Right lobe of liver (tissue), 6 donors: ENCODE measurements at regions not wholly inside any gene's neighbourhood (a gene's known extent, or its start where the extent isn't known, plus 50 kb on each side); places are given as distances from the start of the nearest gene placed in this dataset.

Source experiments
- ATAC-seq, 4 donors: fragments of 200-7000 bp; cut with Tn5 transposase; one replicate each; pipeline ENCODE4 v1.9.1; 2020; ENCODE audit warnings: mild to moderate bottlenecking in 4 of 4, moderate library complexity in 4 of 4
- DNase-seq, 3 donors: peaks; one replicate each; pipeline ENCODE4 v3.0.0-alpha.2; 2020
- H3K27ac ChIP-seq, 3 donors: fragments of 200-600 bp; one replicate each; pipeline ENCODE4 v1.8.0; 2022
- H3K27me3 ChIP-seq, 2 donors: fragments of 200-600 bp; one replicate each; pipeline ENCODE4 v1.8.0; 2022
- H3K36me3 ChIP-seq, 4 donors: fragments of 200-600 bp; sonication (generic) in 1 of 4; one replicate each; pipeline versions ENCODE4 v1.5.1 to v1.8.0; 2017 to 2022; ENCODE audit warnings: control low read depth in 1 of 4
- H3K4me1 ChIP-seq, 4 donors: fragments of 200-600 bp; sonication (generic) in 1 of 4; one replicate each; pipeline versions ENCODE4 v1.5.1 to v1.8.0; 2017 to 2022; ENCODE audit warnings: control low read depth in 1 of 4
- H3K4me3 ChIP-seq, 3 donors: fragments of 200-600 bp; one replicate each; pipeline ENCODE4 v1.8.0; 2022
- H3K9me3 ChIP-seq, 4 donors: fragments of 200-600 bp; sonication (generic) in 1 of 4; one replicate each; pipeline versions ENCODE4 v1.5.1 to v1.8.0; 2017 to 2022; ENCODE audit warnings: control low read depth in 1 of 4
- CTCF ChIP-seq, 4 donors: fragments of 200-600 bp in 3 of 4; fragments of 450-650 bp in 1 of 4; IDR thresholded peaks; one replicate each; pipeline versions ENCODE4 v1.5.1 to v1.8.0; 2016 to 2022; ENCODE audit warnings: antibody characterized with exemption in 4 of 4, mild to moderate bottlenecking in 2 of 4
- POLR2A ChIP-seq: fragments of 450-650 bp; IDR thresholded peaks from one replicate; pipeline ENCODE4 v1.6.1; 2017; ENCODE audit warnings: antibody characterized with exemption, mild to moderate bottlenecking
- WGBS: methylation state at CpG from one replicate; pipeline ENCODE4 v1.1.6; 2018; ENCODE audit warnings: low coverage, low lambda C conversion rate; ENCODE audit not compliant: insufficient coverage; ENCODE audit errors: missing lambda C conversion rate; 5-methylcytosine and 5-hydroxymethylcytosine counted together
- intact Hi-C, 2 donors: fragments of 100-400 bp; cut with DNase I; formaldehyde crosslinking; loops; one replicate each; pipeline versions ENCODE4 v1.11.2 to v1.14.1; 2022
- donor health status: DM: no; HTN: yes; CAD: no.
- donor health status: DM: no; HTN: no; CAD: no.
- donor health status: DM: no; HTN: no; CAD: no.
- donor health status: DM: no; HTN: yes; CAD: no.
- donor health status: DM: no; HTN: yes; CAD: no.

- 33% methylated on average over 4 of the region's 4 CpGs for WGBS
- no peak for ATAC-seq
- H3K4me3 ChIP-seq, result no peak overlapping the region
- H3K27ac ChIP-seq, result no peak overlapping the region
- H3K27me3 ChIP-seq, result no peaks in the 10 kb centered on the region
- TF ChIP-seq POLR2A (no peak), CTCF (IDR thresholded peaks at IDR 0.05) (no peak)
- intact Hi-C loops, result no loop called here
- H3K4me1 ChIP-seq, result no peaks in the 10 kb centered on the region
- no peaks in the 10 kb centered on the region for H3K36me3 ChIP-seq
- DNase-seq, result no peak
- no peaks in the 10 kb centered on the region for H3K9me3 ChIP-seq
Measured at GRCh38 chrX:125378205-125378604, 58.5 kb downstream of the TEX13C start.

- H3K4me1 ChIP-seq, result no peaks in the 10 kb centered on the region
- 47% methylated on average over 3 of the region's 3 CpGs for WGBS
- DNase-seq, result no peak
- H3K9me3 ChIP-seq, result no peaks in the 10 kb centered on the region
- intact Hi-C loops, result no loop called here
- TF ChIP-seq POLR2A, result no peak
- TF ChIP-seq CTCF (IDR thresholded peaks at IDR 0.05), result no peak
- no peaks in the 10 kb centered on the region for H3K36me3 ChIP-seq
- H3K27ac ChIP-seq, result no peak overlapping the region
- H3K27me3 ChIP-seq, result no peaks in the 10 kb centered on the region
- H3K4me3 ChIP-seq, result no peak overlapping the region
- no peak for ATAC-seq
Measured at GRCh38 chrX:125378770-125379169, 59.1 kb downstream of the TEX13C start.

GRCh38 chrX:125382148-125382628 lies 62.5 kb downstream of the TEX13C start:
- Histone ChIP-seq H3K27me3 (no peaks in the 10 kb centered on the region), H3K4me3 (no peak overlapping the region), H3K4me1 (no peaks in the 10 kb centered on the region), H3K36me3 (no peaks in the 10 kb centered on the region), H3K9me3 (no peaks in the 10 kb centered on the region), H3K27ac (no peak overlapping the region)
- DNase-seq (no peak), ATAC-seq (no peak)
- 12% methylated on average over 2 of the region's 4 CpGs for WGBS
- intact Hi-C loops, result no loop called here
- TF ChIP-seq CTCF (IDR thresholded peaks at IDR 0.05) (no peak), POLR2A (no peak)

- ATAC-seq, result no peak
- intact Hi-C loops, result no loop called here
- no peaks in the 10 kb centered on the region for H3K36me3 ChIP-seq
- WGBS, result 64% methylated on average over 3 of the region's 3 CpGs
- no peaks in the 10 kb centered on the region for H3K9me3 ChIP-seq
- DNase-seq, result no peak
- H3K27me3 ChIP-seq, result no peaks in the 10 kb centered on the region
- no peak overlapping the region for H3K4me3 ChIP-seq
- no peak for TF ChIP-seq POLR2A
- TF ChIP-seq CTCF (IDR thresholded peaks at IDR 0.05), result no peak
- H3K4me1 ChIP-seq, result no peaks in the 10 kb centered on the region
- H3K27ac ChIP-seq, result no peak overlapping the region
Measured at GRCh38 chrX:125382889-125383288, 63.2 kb downstream of the TEX13C start.

GRCh38 chrX:125384867-125385266 lies 65.2 kb downstream of the TEX13C start:
- H3K4me1 ChIP-seq, result no peaks in the 10 kb centered on the region
- TF ChIP-seq POLR2A, result no peak
- TF ChIP-seq CTCF (IDR thresholded peaks at IDR 0.05), result no peak
- H3K36me3 ChIP-seq, result no peaks in the 10 kb centered on the region
- WGBS, result 12% methylated on average over 1 of the region's 1 CpG
- ATAC-seq (peak in 3 of 4 donors; percentile 41 to 97 (median 56)), DNase-seq (peak in 1 of 3 donors; percentile 41)
- intact Hi-C loops, result no loop called here
- no peaks in the 10 kb centered on the region for H3K27me3 ChIP-seq
- H3K9me3 ChIP-seq, result no peaks in the 10 kb centered on the region
- no peak overlapping the region for H3K27ac ChIP-seq
- H3K4me3 ChIP-seq, result no peak overlapping the region
